Central memory CD8-positive, alpha-beta T cell (primary cell): ENCODE measurements at regions not wholly inside any gene's neighbourhood (a gene's known extent, or its start where the extent isn't known, plus 50 kb on each side); places are given as distances from the start of the nearest gene placed in this dataset.
"Not testable (repeated sequence)": the region's sequence is repeated elsewhere in the genome, so short reads cannot be mapped to it uniquely, and the experiment has no call there.

ENCODE experiments used
- ATAC-seq: fragments of 150-1000 bp; cut with Tn5 transposase; replicated peaks from 2 replicates; pipeline ENCODE4 v1.10.0; 2022; ENCODE audit warnings: mild to moderate bottlenecking, moderate FRiP score, moderate number of reproducible peaks; ENCODE audit not compliant: poor library complexity, severe bottlenecking; ENCODE audit errors: extremely low read depth
- DNase-seq, 2 donors: peaks; one replicate each; pipeline ENCODE4 v3.0.0; 2021; ENCODE audit warnings: low spot score in 2 of 2
- H3K27ac Mint-ChIP-seq: one replicate; pipeline ENCODE4 v1.8.0; 2022; ENCODE audit warnings: low read depth, mild to moderate bottlenecking, moderate library complexity, mixed read lengths
- H3K27me3 Mint-ChIP-seq: one replicate; pipeline ENCODE4 v1.8.0; 2022; ENCODE audit warnings: mixed read lengths
- H3K36me3 Mint-ChIP-seq: one replicate; pipeline ENCODE4 v1.8.0; 2022; ENCODE audit warnings: mild to moderate bottlenecking, moderate library complexity, mixed read lengths; ENCODE audit not compliant: insufficient read depth
- H3K4me1 Mint-ChIP-seq: one replicate; pipeline ENCODE4 v1.8.0; 2022; ENCODE audit warnings: mixed read lengths
- H3K4me3 Mint-ChIP-seq: one replicate; pipeline ENCODE4 v1.8.0; 2022; ENCODE audit warnings: mild to moderate bottlenecking, moderate library complexity, mixed read lengths
- H3K9me3 Mint-ChIP-seq: one replicate; pipeline ENCODE4 v1.8.0; 2022; ENCODE audit warnings: mixed read lengths

DNA sequence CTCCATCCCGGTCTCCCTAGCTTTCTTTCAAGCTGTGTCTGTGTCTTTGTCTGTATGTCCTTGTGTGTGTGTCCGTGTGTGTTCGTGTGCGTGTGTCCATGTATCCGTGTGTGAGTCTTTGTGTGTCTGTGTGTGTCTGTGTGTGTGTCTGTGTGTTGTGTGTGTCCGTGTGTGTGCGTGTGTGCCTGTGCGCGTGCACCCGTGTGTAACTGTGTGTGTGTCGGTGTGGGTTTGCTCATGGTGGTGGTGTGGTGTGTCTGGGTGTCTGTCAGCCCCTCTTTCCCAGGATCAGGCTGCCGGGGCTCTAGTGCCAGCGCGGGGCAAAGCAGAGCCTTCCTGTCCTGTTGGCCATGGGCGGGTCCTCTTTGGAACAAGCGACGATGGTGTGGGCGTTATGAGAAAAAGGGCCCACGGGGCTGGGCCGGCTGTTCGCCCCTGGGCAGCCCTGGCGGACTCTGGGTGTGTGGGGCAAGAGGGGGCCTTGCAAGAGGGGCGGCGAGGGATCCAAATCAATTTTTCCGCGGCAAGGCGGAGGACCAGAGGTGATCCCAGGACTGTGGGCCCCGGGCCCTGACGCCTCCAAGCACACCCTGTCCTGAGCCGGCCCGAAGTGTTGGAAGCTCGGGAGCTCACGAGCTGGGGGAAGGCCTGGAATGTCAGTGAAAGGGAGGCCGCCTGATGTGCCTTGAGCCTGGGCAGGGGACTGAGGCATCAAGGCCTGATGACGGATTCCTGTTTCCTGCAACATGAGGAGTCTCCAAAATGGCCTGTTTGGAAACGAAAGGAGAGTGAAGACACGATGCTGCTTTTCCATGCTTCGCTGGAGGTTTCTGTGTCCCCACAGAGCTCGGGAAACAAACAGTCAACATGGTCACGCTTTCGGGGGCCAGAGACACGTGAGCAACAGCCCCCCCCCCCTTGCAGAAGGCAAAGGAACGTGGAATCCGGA lies 3929.2 kb upstream of the OR11H1 start:
- no peaks in the 10 kb centered on the region for H3K4me1 Mint-ChIP-seq
- no peaks in the 10 kb centered on the region for H3K36me3 Mint-ChIP-seq
- H3K4me3 Mint-ChIP-seq = no peak overlapping the region
- no peaks in the 10 kb centered on the region for H3K27me3 Mint-ChIP-seq
- ATAC-seq (no peak), DNase-seq (no peak)
- H3K27ac Mint-ChIP-seq = no peak overlapping the region
- peaks cover 12% of the 10 kb centered on the region for H3K9me3 Mint-ChIP-seq

- H3K4me3 Mint-ChIP-seq, H3K27ac Mint-ChIP-seq, H3K36me3 Mint-ChIP-seq, DNase-seq, H3K4me1 Mint-ChIP-seq, H3K27me3 Mint-ChIP-seq, ATAC-seq: not testable (repeated sequence)
- peaks cover 16% of the 10 kb centered on the region for H3K9me3 Mint-ChIP-seq
Measured at GRCh38 chr22:11599456-11599855, 3928.5 kb upstream of the OR11H1 start.

DNA sequence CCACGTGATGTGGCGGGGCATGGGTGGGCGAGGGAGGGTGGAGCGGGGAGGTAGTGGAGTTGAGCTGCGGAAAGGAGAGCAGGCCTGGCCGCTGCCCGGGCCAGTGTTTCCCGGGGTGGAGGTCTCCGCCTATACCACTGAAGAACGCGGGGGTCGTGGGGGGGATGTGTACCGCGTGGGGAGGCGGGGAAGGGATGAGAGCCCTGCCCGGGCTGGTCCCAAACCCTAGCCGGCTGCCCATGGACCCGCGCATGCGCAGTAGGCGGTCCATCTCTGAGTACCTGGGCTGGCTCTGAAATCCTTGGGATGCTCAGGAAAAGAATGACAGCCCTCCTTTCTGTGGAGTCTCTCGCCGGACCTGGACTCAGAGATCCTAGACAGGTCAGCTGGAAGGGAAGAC lies 3927.8 kb upstream of the OR11H1 start:
- H3K4me3 Mint-ChIP-seq, H3K36me3 Mint-ChIP-seq, H3K4me1 Mint-ChIP-seq, ATAC-seq, DNase-seq, H3K27ac Mint-ChIP-seq, H3K27me3 Mint-ChIP-seq: not testable (repeated sequence)
- peaks cover 16% of the 10 kb centered on the region for H3K9me3 Mint-ChIP-seq

GRCh38 chr22:11600896-11601890 lies 3926.8 kb upstream of the OR11H1 start:
- H3K4me1 Mint-ChIP-seq, H3K27me3 Mint-ChIP-seq, H3K27ac Mint-ChIP-seq, H3K4me3 Mint-ChIP-seq, ATAC-seq, H3K36me3 Mint-ChIP-seq, DNase-seq: not testable (repeated sequence)
- H3K9me3 Mint-ChIP-seq = peaks cover 22% of the 10 kb centered on the region

- not testable (repeated sequence) for H3K27me3 Mint-ChIP-seq, ATAC-seq, H3K36me3 Mint-ChIP-seq, DNase-seq, H3K4me3 Mint-ChIP-seq, H3K4me1 Mint-ChIP-seq, H3K27ac Mint-ChIP-seq
- H3K9me3 Mint-ChIP-seq = peaks cover 23% of the 10 kb centered on the region
Measured at GRCh38 chr22:11604635-11605395, 3923.2 kb upstream of the OR11H1 start.

GRCh38 chr22:11605468-11605981 lies 3922.5 kb upstream of the OR11H1 start:
- ATAC-seq (no peak), DNase-seq (no peak)
- Mint-ChIP-seq H3K4me3 (no peak overlapping the region), H3K9me3 (peaks cover 26% of the 10 kb centered on the region), H3K27me3 (no peaks in the 10 kb centered on the region), H3K27ac (no peak overlapping the region), H3K36me3 (no peaks in the 10 kb centered on the region), H3K4me1 (no peaks in the 10 kb centered on the region)

GRCh38 chr22:11606047-11607000 lies 3921.7 kb upstream of the OR11H1 start:
- H3K4me3 Mint-ChIP-seq, H3K4me1 Mint-ChIP-seq, DNase-seq, H3K27me3 Mint-ChIP-seq, H3K27ac Mint-ChIP-seq, H3K36me3 Mint-ChIP-seq, ATAC-seq: not testable (repeated sequence)
- peaks cover 33% of the 10 kb centered on the region for H3K9me3 Mint-ChIP-seq

DNA sequence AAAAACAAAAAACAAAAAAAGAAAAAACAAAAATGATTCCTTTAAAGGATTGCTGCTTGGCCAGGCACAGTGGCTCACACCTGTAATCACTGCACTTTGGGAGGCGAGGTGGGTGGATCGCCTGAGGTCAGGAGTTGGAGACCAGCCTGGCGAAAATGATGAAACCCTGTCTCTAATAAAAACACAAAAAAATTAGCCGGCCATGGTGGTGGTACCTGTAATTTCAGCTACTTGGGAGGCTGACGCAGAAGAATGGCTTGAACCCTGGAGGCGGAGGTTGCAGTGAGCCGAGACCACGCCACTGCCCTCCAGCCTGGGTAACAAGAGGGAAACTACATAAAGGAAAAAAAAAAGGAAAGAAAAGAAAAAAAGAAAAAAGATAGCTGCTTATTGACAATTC lies 3920.8 kb upstream of the OR11H1 start:
- H3K4me3 Mint-ChIP-seq, H3K27me3 Mint-ChIP-seq, H3K36me3 Mint-ChIP-seq, DNase-seq, H3K4me1 Mint-ChIP-seq, H3K27ac Mint-ChIP-seq, ATAC-seq: not testable (repeated sequence)
- peaks cover 40% of the 10 kb centered on the region for H3K9me3 Mint-ChIP-seq

GRCh38 chr22:11608486-11608885 lies 3919.5 kb upstream of the OR11H1 start:
- not testable (repeated sequence) for H3K4me3 Mint-ChIP-seq, H3K27ac Mint-ChIP-seq, DNase-seq, H3K4me1 Mint-ChIP-seq, ATAC-seq, H3K27me3 Mint-ChIP-seq, H3K36me3 Mint-ChIP-seq
- peaks cover 49% of the 10 kb centered on the region for H3K9me3 Mint-ChIP-seq

- H3K4me3 Mint-ChIP-seq, H3K27me3 Mint-ChIP-seq, H3K4me1 Mint-ChIP-seq, H3K27ac Mint-ChIP-seq, DNase-seq, ATAC-seq, H3K36me3 Mint-ChIP-seq: not testable (repeated sequence)
- H3K9me3 Mint-ChIP-seq = peaks cover 45% of the 10 kb centered on the region
Measured at GRCh38 chr22:11609193-11609592, 3918.8 kb upstream of the OR11H1 start.

GRCh38 chr22:11611280-11611679 lies 3916.7 kb upstream of the OR11H1 start:
- not testable (repeated sequence) for H3K36me3 Mint-ChIP-seq, H3K27ac Mint-ChIP-seq, ATAC-seq, H3K27me3 Mint-ChIP-seq, H3K4me1 Mint-ChIP-seq, DNase-seq, H3K4me3 Mint-ChIP-seq
- H3K9me3 Mint-ChIP-seq = peaks cover 52% of the 10 kb centered on the region
